Endothelial cell of umbilical vein (primary cell): ENCODE measurements at regions not wholly inside any gene's neighbourhood (a gene's known extent, or its start where the extent isn't known, plus 50 kb on each side); places are given as distances from the start of the nearest gene placed in this dataset.
"Not testable (repeated sequence)": the region's sequence is repeated elsewhere in the genome, so short reads cannot be mapped to it uniquely, and the experiment has no call there.

Source experiments
- CTCF ChIP-seq, 2 donors: IDR thresholded peaks; 1 replicate in 1 of 2; 2 replicates in 1 of 2; pipeline ENCODE4 v1.5.1; 2011; ENCODE audit warnings: low read length in 2 of 2, mild to moderate bottlenecking in 2 of 2, moderate library complexity in 2 of 2, control low read depth in 1 of 2, inconsistent platforms in 1 of 2, low read depth in 1 of 2; ENCODE audit not compliant: insufficient read depth in 1 of 2; ENCODE audit errors: extremely low read depth in 1 of 2
- EZH2 ChIP-seq: IDR thresholded peaks from 2 replicates; pipeline ENCODE4 v1.6.1; 2012; ENCODE audit warnings: borderline replicate concordance, low read depth, mild to moderate bottlenecking, moderate library complexity, low read length, inconsistent platforms; ENCODE audit not compliant: severe bottlenecking
- POLR2A ChIP-seq: IDR thresholded peaks from 2 replicates; pipeline ENCODE4 v1.6.1; 2012; ENCODE audit warnings: low read depth, mild to moderate bottlenecking, control low read depth, low read length
- POLR2AphosphoS5 ChIP-seq: IDR thresholded peaks from 2 replicates; pipeline ENCODE4 v1.6.1; 2012; ENCODE audit warnings: low read depth, mild to moderate bottlenecking, control low read depth, low read length, moderate library complexity; ENCODE audit not compliant: insufficient read depth

DNA sequence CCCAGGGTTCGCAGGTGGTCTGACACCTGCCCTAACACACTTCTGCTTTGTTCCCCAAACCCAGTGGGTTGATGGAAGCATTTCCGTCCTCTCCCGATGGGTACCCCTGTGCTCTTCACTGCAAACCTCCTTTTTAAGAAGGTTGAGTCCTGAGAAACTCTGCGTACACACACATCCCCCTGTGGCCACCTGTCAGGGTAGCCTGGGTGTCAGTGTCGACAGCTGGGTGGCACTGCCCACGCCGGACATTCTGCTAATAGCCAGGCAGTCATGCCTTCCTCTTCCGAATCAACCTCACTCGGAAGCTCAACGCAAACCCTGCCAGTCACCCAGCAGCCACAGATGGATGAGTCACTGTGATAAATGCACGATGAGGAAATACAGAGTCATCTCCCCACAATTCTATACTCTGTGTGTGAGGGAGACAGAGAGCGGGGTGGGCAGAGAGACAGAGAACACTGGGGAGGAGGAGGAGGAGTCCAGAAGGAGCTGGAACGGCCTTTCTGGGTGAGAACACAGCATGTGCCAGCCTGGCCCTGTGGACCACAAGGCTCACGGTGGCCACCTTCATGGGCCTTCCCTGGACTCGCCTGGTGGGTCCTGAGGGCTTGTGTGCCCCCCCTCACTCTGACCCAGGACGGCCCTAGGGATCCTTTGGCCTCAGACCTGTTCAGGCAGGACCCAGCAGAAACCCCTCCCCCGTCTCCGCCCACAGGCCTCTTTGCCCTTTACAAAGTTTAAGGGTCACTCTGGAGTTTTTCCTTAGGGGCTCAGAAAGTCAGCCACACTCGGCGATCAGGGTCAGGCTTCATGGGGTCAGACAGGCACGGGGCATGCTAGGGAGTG, 4477.7 kb upstream of the TPTE start:
- not testable (repeated sequence) for TF ChIP-seq CTCF (IDR thresholded peaks at IDR 0.05; ENCODE audit: extremely low read depth in 1 of 2, insufficient read depth in 1 of 2, low read depth in 1 of 2, low read length in 2 of 2); POLR2A; EZH2; POLR2AphosphoS5
